HepG2 (cell line): ENCODE measurements at regions not wholly inside any gene's neighbourhood (a gene's known extent, or its start where the extent isn't known, plus 50 kb on each side); places are given as distances from the start of the nearest gene placed in this dataset.

Experiments
- ATAC-seq: fragments of 200-7000 bp; cut with Tn5 transposase; 3 replicates; pipeline ENCODE4 v1.9.1; 2020; ENCODE audit warnings: mild to moderate bottlenecking, moderate library complexity
- BruUV-seq: library from RNA; stranded (reverse); fragments of 400-500 nt; replicated peaks from 2 replicates; lab custom pipeline; 2021; lab: Mats Ljungman, UMichigan
- CTCF ChIA-PET: fragments of 300-600 bp; formaldehyde crosslinking; extraction: SDS; loops from one replicate; lab custom pipeline; 2021; ENCODE audit warnings: low total read pairs, inconsistent platforms, low intra/inter-chr PET ratio; lab: Yijun Ruan, JAX
- POLR2A ChIA-PET: fragments of 350-600 bp; sonication (Branson Sonifier 250); formaldehyde crosslinking; loops from one replicate; lab custom pipeline; 2020; ENCODE audit warnings: antibody characterized with exemption, inconsistent platforms; lab: Yijun Ruan, JAX
- DNase-seq: peaks from one replicate; pipeline ENCODE4 v3.0.0-alpha.2; 2015; ENCODE audit warnings: low spot score
- FAIRE-seq: peaks from 3 replicates; lab custom pipeline; 2011; peaks lifted over from hg19 to GRCh38; lab: Jason Lieb, UNC
- H2AFZ ChIP-seq: one replicate; pipeline ENCODE4 v1.6.1; 2011; ENCODE audit warnings: low read length, inconsistent platforms
- H3K27ac ChIP-seq: fragments of 300-600 bp; 3 replicates; pipeline ENCODE4 v1.8.0; 2011; ENCODE audit warnings: mixed run types, mild to moderate bottlenecking, mixed read lengths, low read length, inconsistent platforms; ENCODE audit not compliant: insufficient read depth; ENCODE audit errors: extremely low read length
- H3K27me3 ChIP-seq, 2 experiments: fragments of 200-600 bp in 1 of 2; 2 replicates in 1 of 2; 3 replicates in 1 of 2; pipeline versions ENCODE4 v1.6.0 to v1.8.0; 2011; ENCODE audit warnings: low read length in 2 of 2, mild to moderate bottlenecking in 2 of 2, moderate library complexity in 2 of 2, inconsistent platforms in 1 of 2; ENCODE audit not compliant: insufficient read depth in 2 of 2, control insufficient read depth in 1 of 2
- H3K36me3 ChIP-seq, 2 experiments: fragments of 200-600 bp in 1 of 2; replicated peaks in 1 of 2; 2 replicates in 1 of 2; 3 replicates in 1 of 2; pipeline versions ENCODE4 v1.5.1 to v1.8.0; 2011; ENCODE audit warnings: low read length in 2 of 2, inconsistent platforms in 1 of 2; ENCODE audit not compliant: insufficient read depth in 2 of 2, control insufficient read depth in 1 of 2
- H3K4me1 ChIP-seq: 2 replicates; pipeline ENCODE4 v1.5.1; 2012; ENCODE audit warnings: low read length, inconsistent platforms; ENCODE audit not compliant: insufficient read depth
- H3K4me2 ChIP-seq: 2 replicates; pipeline ENCODE4 v1.6.0; 2011; ENCODE audit warnings: low read depth, low read length, inconsistent platforms
- H3K4me3 ChIP-seq, 3 experiments: fragments of 200-600 bp in 1 of 3; sonication (generic), shearing (Covaris generic) in 1 of 3; replicated peaks in 1 of 3; 2 replicates each; pipeline ENCODE4 v1.5.1; 2011 to 2016; ENCODE audit warnings: low read length in 3 of 3, inconsistent platforms in 2 of 3, low read depth in 2 of 3, mild to moderate bottlenecking in 2 of 3, control low read depth in 1 of 3, mixed read lengths in 1 of 3; ENCODE audit not compliant: insufficient read depth in 1 of 3
- H3K79me2 ChIP-seq: one replicate; pipeline ENCODE4 v1.6.1; 2011; ENCODE audit warnings: low read length, inconsistent platforms; ENCODE audit not compliant: insufficient read depth
- H3K9ac ChIP-seq: 2 replicates; pipeline ENCODE4 v1.6.0; 2011; ENCODE audit warnings: mild to moderate bottlenecking, low read depth, low read length, inconsistent platforms; ENCODE audit not compliant: insufficient read depth
- H3K9me3 ChIP-seq: 2 replicates; pipeline ENCODE4 v1.5.1; 2012; ENCODE audit warnings: mild to moderate bottlenecking, low read length
- H4K20me1 ChIP-seq: 2 replicates; pipeline ENCODE4 v1.6.0; 2011; ENCODE audit warnings: inconsistent platforms, mild to moderate bottlenecking, low read length, moderate library complexity; ENCODE audit not compliant: insufficient read depth
- BCL3 ChIP-seq: sonication (generic); formaldehyde crosslinking; IDR thresholded peaks from 2 replicates; pipeline ENCODE4 v1.5.1; 2020; ENCODE audit warnings: mild to moderate bottlenecking, missing genetic modification reagents, moderate library complexity
- FLYWCH1 ChIP-seq: sonication (generic); formaldehyde crosslinking; IDR thresholded peaks from 2 replicates; pipeline ENCODE4 v1.8.1; 2023; ENCODE audit warnings: mild to moderate bottlenecking, missing genetic modification reagents
- NR3C1 ChIP-seq: sonication (generic); formaldehyde crosslinking; IDR thresholded peaks from 2 replicates; pipeline ENCODE4 v1.4.0; 2020; ENCODE audit warnings: missing genetic modification reagents
- SNAPC5 ChIP-seq: sonication (generic); formaldehyde crosslinking; IDR thresholded peaks from 2 replicates; pipeline ENCODE4 v1.8.1; 2023; ENCODE audit warnings: mild to moderate bottlenecking, missing genetic modification reagents, borderline replicate concordance
- YEATS4 ChIP-seq: sonication (generic); formaldehyde crosslinking; IDR thresholded peaks from 2 replicates; pipeline ENCODE4 v1.4.0; 2020; ENCODE audit warnings: missing genetic modification reagents, borderline replicate concordance
- ZNF274 ChIP-seq: sonication (generic); formaldehyde crosslinking; IDR thresholded peaks from 2 replicates; pipeline ENCODE4 v1.5.1; 2020; ENCODE audit warnings: mild to moderate bottlenecking, missing genetic modification reagents
- ZNF281 ChIP-seq: sonication (generic); formaldehyde crosslinking; IDR thresholded peaks from 2 replicates; pipeline ENCODE4 v1.4.0; 2020; ENCODE audit warnings: missing genetic modification reagents, borderline replicate concordance
- ZNF337 ChIP-seq: sonication (generic); formaldehyde crosslinking; IDR thresholded peaks from 2 replicates; pipeline ENCODE4 v1.5.1; 2020; ENCODE audit warnings: missing genetic modification reagents, low read depth, mild to moderate bottlenecking, borderline replicate concordance
- ZNF564 ChIP-seq: sonication (generic); formaldehyde crosslinking; IDR thresholded peaks from 2 replicates; pipeline ENCODE4 v1.8.1; 2023; ENCODE audit warnings: mild to moderate bottlenecking, missing genetic modification reagents
- WGBS: methylation state at CpG from one replicate; pipeline ENCODE4 v1.1.6; 2017; ENCODE audit warnings: low lambda C conversion rate; 5-methylcytosine and 5-hydroxymethylcytosine counted together
- in situ Hi-C: cut with HindIII; loops from 2 replicates; pipeline ENCODE4 v1.10.0; 2017; ENCODE audit warnings: low pct_unique_long_range_greater_than_20kb; ENCODE audit not compliant: extremely low pct_ligation_motif_present
- intact Hi-C: fragments of 100-400 bp; cut with micrococcal nuclease; formaldehyde crosslinking; loops from one replicate; pipeline ENCODE4 v1.10.0; 2022; ENCODE audit not compliant: unreplicated experiment
- TF ChIP-seq, protein P1 (sequence below): fragments of 450-650 bp; IDR thresholded peaks from 2 replicates; pipeline ENCODE4 v1.6.1; 2016

DNA sequence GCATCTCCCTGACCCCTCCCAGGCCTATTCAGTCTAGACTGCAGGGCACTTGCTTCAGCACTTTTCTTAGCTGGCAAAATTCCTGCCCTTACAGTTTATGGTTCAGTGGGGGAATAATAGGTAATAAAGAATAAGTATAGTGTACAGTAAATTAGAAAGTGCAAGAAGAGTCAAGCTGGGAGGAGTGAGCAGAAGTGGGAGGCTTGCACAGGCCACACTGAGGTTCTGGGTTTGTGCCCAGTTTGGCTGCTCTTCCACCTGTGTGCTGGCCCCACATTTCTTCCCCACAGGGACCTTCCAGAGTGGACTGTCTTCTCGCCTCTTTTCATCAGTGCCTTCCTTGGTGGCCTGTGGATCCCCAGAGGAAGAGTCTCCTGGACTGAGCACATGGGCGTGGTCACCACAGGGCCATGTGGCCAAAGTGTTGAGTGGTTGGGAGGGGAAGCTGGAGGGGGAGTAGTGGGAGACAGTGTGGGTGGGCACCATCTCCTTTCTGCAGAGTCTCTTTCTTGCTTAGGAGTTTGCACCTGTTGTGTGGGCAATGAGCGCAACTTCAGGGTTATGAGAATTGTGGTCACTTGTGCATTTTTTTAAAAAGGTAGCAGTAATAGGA, 128.6 kb upstream of the ZSWIM2 start (continued):
- no peak for TF ChIP-seq ZNF281

DNA sequence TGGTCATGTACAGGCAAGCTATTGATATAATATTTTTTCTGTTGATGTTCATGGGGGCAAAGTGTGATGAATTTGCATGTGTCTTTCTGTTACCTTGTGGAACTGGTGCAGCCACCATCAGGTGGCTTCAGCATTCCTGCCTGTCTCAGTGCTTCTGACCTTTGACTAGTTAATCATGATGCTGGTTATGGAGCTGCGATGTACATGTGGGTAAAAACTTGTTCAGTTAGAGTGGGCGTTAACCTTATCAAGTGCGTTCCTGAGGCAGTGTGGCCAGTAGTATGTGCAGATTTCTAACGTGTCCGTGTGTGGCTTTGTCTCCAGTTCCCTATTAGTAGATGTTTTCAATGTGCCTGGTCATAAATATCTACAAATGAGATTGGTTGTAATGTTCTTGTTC, 127.4 kb upstream of the ZSWIM2 start:
- FAIRE-seq, result no peak

More for the DNA sequence above, 127.4 kb upstream of the ZSWIM2 start:
- CTCF ChIA-PET, result no interaction called here
- DNase-seq, result no peak
- Histone ChIP-seq H3K27ac (no peak overlapping the region), H4K20me1 (no peaks in the 10 kb centered on the region), H3K27me3 (peaks cover 0 to 17% of the 10 kb centered on the region in 2 experiments; a peak in 3 of 5 replicates), H3K79me2 (no peaks in the 10 kb centered on the region), H3K9ac (no peak overlapping the region), H3K4me2 (no peak overlapping the region), H3K9me3 (no peaks in the 10 kb centered on the region), H2AFZ (no peak overlapping the region), H3K4me3 (no peak overlapping the region), H3K36me3 (no peaks in the 10 kb centered on the region), H3K4me1 (no peaks in the 10 kb centered on the region)
- TF ChIP-seq, protein P1, sequence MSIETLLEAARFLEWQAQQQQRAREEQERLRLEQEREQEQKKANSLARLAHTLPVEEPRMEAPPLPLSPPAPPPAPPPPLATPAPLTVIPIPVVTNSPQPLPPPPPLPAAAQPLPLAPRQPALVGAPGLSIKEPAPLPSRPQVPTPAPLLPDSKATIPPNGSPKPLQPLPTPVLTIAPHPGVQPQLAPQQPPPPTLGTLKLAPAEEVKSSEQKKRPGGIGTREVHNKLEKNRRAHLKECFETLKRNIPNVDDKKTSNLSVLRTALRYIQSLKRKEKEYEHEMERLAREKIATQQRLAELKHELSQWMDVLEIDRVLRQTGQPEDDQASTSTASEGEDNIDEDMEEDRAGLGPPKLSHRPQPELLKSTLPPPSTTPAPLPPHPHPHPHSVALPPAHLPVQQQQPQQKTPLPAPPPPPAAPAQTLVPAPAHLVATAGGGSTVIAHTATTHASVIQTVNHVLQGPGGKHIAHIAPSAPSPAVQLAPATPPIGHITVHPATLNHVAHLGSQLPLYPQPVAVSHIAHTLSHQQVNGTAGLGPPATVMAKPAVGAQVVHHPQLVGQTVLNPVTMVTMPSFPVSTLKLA, result no peak
- no peak for TF ChIP-seq ZNF274 (CRISPR knock-in tag)
- no peak for TF ChIP-seq ZNF564 (CRISPR knock-in tag)
- TF ChIP-seq SNAPC5 (CRISPR knock-in tag), result no peak
- no peak for TF ChIP-seq YEATS4 (CRISPR knock-in tag)
- TF ChIP-seq ZNF337 (CRISPR knock-in tag), result no peak
- no peak for TF ChIP-seq NR3C1
- TF ChIP-seq FLYWCH1 (CRISPR knock-in tag), result no peak
- no peak for TF ChIP-seq BCL3 (CRISPR knock-in tag)
- POLR2A ChIA-PET, result no interaction called here
- no peak; the same call in 2 of the 3 replicates for ATAC-seq
- no TSS peak for BruUV-seq
- WGBS, result 0% methylated on average over 5 of the region's 5 CpGs
- in situ Hi-C loops (no loop called here), intact Hi-C loops (no loop called here)
